H1 (cell line): ENCODE measurements at regions not wholly inside any gene's neighbourhood (a gene's known extent, or its start where the extent isn't known, plus 50 kb on each side); places are given as distances from the start of the nearest gene placed in this dataset.

ENCODE experiments used
- CTCF ChIA-PET: fragments of 300-600 bp; sonication (Branson Sonifier 250); formaldehyde crosslinking; loops from one replicate; lab custom pipeline; 2021; ENCODE audit not compliant: partially characterized antibody; lab: Charles Lee
- POLR2A ChIA-PET: fragments of 300-600 bp; sonication (Branson Sonifier 250); formaldehyde crosslinking; loops from one replicate; lab custom pipeline; 2021; ENCODE audit warnings: inconsistent platforms; ENCODE audit not compliant: partially characterized antibody; lab: Charles Lee
- DNase-seq, 2 experiments: peaks; one replicate each; pipeline versions ENCODE4 v3.0.0 to v3.0.0-alpha.2; 2010 to 2022; ENCODE audit warnings: low spot score in 2 of 2, low read depth in 1 of 2, mixed read lengths in 1 of 2
- FAIRE-seq: peaks from 2 replicates; lab custom pipeline; 2011; peaks lifted over from hg19 to GRCh38; lab: Jason Lieb, UNC
- H2AFZ ChIP-seq: 2 replicates; pipeline ENCODE4 v1.8.1; 2012; ENCODE audit warnings: low read length, inconsistent platforms
- H2AK5ac ChIP-seq: 2 replicates; pipeline ENCODE4 v1.6.1; 2013; ENCODE audit warnings: low read depth, low read length
- H2BK120ac ChIP-seq: replicated peaks from 2 replicates; pipeline ENCODE3; 2013; ENCODE audit warnings: low read depth, low read length, inconsistent platforms
- H2BK12ac ChIP-seq: 2 replicates; pipeline ENCODE4 v1.6.1; 2013; ENCODE audit warnings: low read depth, low read length
- H2BK15ac ChIP-seq: 2 replicates; pipeline ENCODE4 v1.6.1; 2013; ENCODE audit warnings: low read length
- H2BK20ac ChIP-seq: 2 replicates; pipeline ENCODE4 v1.6.1; 2013; ENCODE audit warnings: low read length
- H2BK5ac ChIP-seq: 2 replicates; pipeline ENCODE4 v1.6.1; 2013; ENCODE audit warnings: low read depth, low read length
- H3K14ac ChIP-seq: 2 replicates; pipeline ENCODE4 v1.6.1; 2013; ENCODE audit warnings: inconsistent platforms; ENCODE audit not compliant: insufficient read length
- H3K18ac ChIP-seq: 2 replicates; pipeline ENCODE4 v1.6.1; 2013; ENCODE audit warnings: low read length; ENCODE audit errors: extremely low read depth
- H3K23ac ChIP-seq: 2 replicates; pipeline ENCODE4 v1.6.1; 2013; ENCODE audit warnings: inconsistent platforms; ENCODE audit not compliant: insufficient read length
- H3K23me2 ChIP-seq: 2 replicates; pipeline ENCODE4 v1.6.1; 2013; ENCODE audit warnings: low read depth, low read length
- H3K27ac ChIP-seq: 2 replicates; pipeline ENCODE4 v1.6.1; 2011; ENCODE audit warnings: low read depth, low read length, inconsistent platforms
- H3K27me3 ChIP-seq, 4 experiments: replicated peaks in 1 of 4; 1 replicate in 1 of 4; 2 replicates in 3 of 4; pipeline versions ENCODE4 v1.6.1 to v1.8.1; 2011 to 2013; ENCODE audit warnings: low read length in 3 of 4, mild to moderate bottlenecking in 3 of 4, inconsistent platforms in 2 of 4, mixed read lengths in 2 of 4, moderate library complexity in 1 of 4; ENCODE audit not compliant: control insufficient read depth in 3 of 4, insufficient read depth in 3 of 4; ENCODE audit errors: extremely low read depth in 1 of 4
- H3K36me3 ChIP-seq, 4 experiments: 2 replicates each; pipeline versions ENCODE4 v1.6.1 to v1.8.1; 2011 to 2013; ENCODE audit warnings: mild to moderate bottlenecking in 4 of 4, low read length in 3 of 4, moderate library complexity in 2 of 4, control low read depth in 1 of 4, inconsistent platforms in 1 of 4; ENCODE audit not compliant: insufficient read depth in 4 of 4, control insufficient read depth in 2 of 4
- H3K4ac ChIP-seq: replicated peaks from 2 replicates; pipeline ENCODE3; 2013; ENCODE audit warnings: low read length, low read depth, mixed read lengths, inconsistent platforms; ENCODE audit not compliant: insufficient read length
- H3K4me1 ChIP-seq, 4 experiments: replicated peaks in 1 of 4; 1 replicate in 1 of 4; 2 replicates in 3 of 4; pipeline versions ENCODE4 v1.6.1 to v1.8.1; 2011 to 2013; ENCODE audit warnings: low read length in 3 of 4, inconsistent platforms in 2 of 4, mixed read lengths in 1 of 4; ENCODE audit not compliant: insufficient read depth in 4 of 4, control insufficient read depth in 3 of 4
- H3K4me2 ChIP-seq, 2 experiments: 2 replicates each; pipeline versions ENCODE4 v1.6.1 to v1.8.1; 2011 to 2013; ENCODE audit warnings: low read depth in 2 of 2, low read length in 2 of 2, control low read depth in 1 of 2, inconsistent platforms in 1 of 2, mild to moderate bottlenecking in 1 of 2; ENCODE audit not compliant: insufficient read depth in 1 of 2
- H3K4me3 ChIP-seq, 4 experiments: fragments of 200-600, 300-600 bp in 1 of 4; sonication (generic), shearing (Covaris generic), sonication (Bioruptor Twin) in 1 of 4; 2 replicates each; pipeline versions ENCODE4 v1.5.1 to v1.8.1; 2011 to 2016; ENCODE audit warnings: low read length in 4 of 4, low read depth in 3 of 4, control low read depth in 2 of 4, inconsistent platforms in 2 of 4, mild to moderate bottlenecking in 2 of 4, mixed read lengths in 1 of 4, moderate library complexity in 1 of 4; ENCODE audit not compliant: insufficient read depth in 2 of 4; ENCODE audit errors: extremely low read depth in 1 of 4
- H3K56ac ChIP-seq: replicated peaks from 2 replicates; pipeline ENCODE3; 2013; ENCODE audit warnings: low read depth, mild to moderate bottlenecking, mixed read lengths, low read length, inconsistent platforms; ENCODE audit not compliant: insufficient read length
- H3K79me1 ChIP-seq: 2 replicates; pipeline ENCODE4 v1.6.1; 2013; ENCODE audit warnings: low read depth, low read length, control low read depth
- H3K79me2 ChIP-seq, 2 experiments: 2 replicates each; pipeline versions ENCODE4 v1.6.1 to v1.8.1; 2012 to 2013; ENCODE audit warnings: low read length in 2 of 2, mild to moderate bottlenecking in 2 of 2, inconsistent platforms in 1 of 2; ENCODE audit not compliant: insufficient read depth in 2 of 2, control insufficient read depth in 1 of 2
- H3K9ac ChIP-seq, 4 experiments: replicated peaks in 1 of 4; 1 replicate in 1 of 4; 2 replicates in 3 of 4; pipeline versions ENCODE4 v1.6.1 to v1.8.1; 2011 to 2013; ENCODE audit warnings: low read depth in 3 of 4, low read length in 3 of 4, control low read depth in 2 of 4, mild to moderate bottlenecking in 2 of 4, moderate library complexity in 2 of 4, inconsistent platforms in 1 of 4; ENCODE audit errors: extremely low read depth in 1 of 4
- H3K9me3 ChIP-seq, 2 experiments: 2 replicates each; pipeline versions ENCODE4 v1.6.1 to v1.8.1; 2012 to 2013; ENCODE audit warnings: mild to moderate bottlenecking in 2 of 2, moderate library complexity in 2 of 2, control low read depth in 1 of 2, inconsistent platforms in 1 of 2, low read depth in 1 of 2, low read length in 1 of 2, mixed read lengths in 1 of 2; ENCODE audit not compliant: insufficient read depth in 2 of 2
- H4K20me1 ChIP-seq, 2 experiments: replicated peaks in 1 of 2; 2 replicates each; pipeline versions ENCODE3 to v1.8.1; 2011 to 2013; ENCODE audit warnings: inconsistent platforms in 2 of 2, low read length in 2 of 2, mild to moderate bottlenecking in 1 of 2; ENCODE audit not compliant: insufficient read depth in 2 of 2, control insufficient read depth in 1 of 2
- H4K5ac ChIP-seq: 2 replicates; pipeline ENCODE4 v1.6.1; 2013; ENCODE audit warnings: low read length, low read depth, mixed read lengths, inconsistent platforms; ENCODE audit not compliant: insufficient read length
- H4K8ac ChIP-seq: 2 replicates; pipeline ENCODE4 v1.8.0; 2013; ENCODE audit warnings: mild to moderate bottlenecking, moderate library complexity, low read length, inconsistent platforms; ENCODE audit not compliant: insufficient read depth; ENCODE audit errors: extremely low read depth
- H4K91ac ChIP-seq: replicated peaks from 2 replicates; pipeline ENCODE3; 2013; ENCODE audit warnings: low read length, mixed read lengths, inconsistent platforms; ENCODE audit not compliant: insufficient read length
- CTCF ChIP-seq, 3 experiments: IDR thresholded peaks; 1 replicate in 2 of 3; 2 replicates in 1 of 3; pipeline versions ENCODE4 v1.5.1 to v1.6.1; 2011; ENCODE audit warnings: low read length in 3 of 3, mild to moderate bottlenecking in 3 of 3, inconsistent platforms in 2 of 3, low read depth in 1 of 3, moderate library complexity in 1 of 3; ENCODE audit not compliant: insufficient read depth in 1 of 3; ENCODE audit errors: control extremely low read depth in 1 of 3
- RAD21 ChIP-seq, 2 experiments: IDR thresholded peaks in 1 of 2; conservative IDR thresholded peaks in 1 of 2; 2 replicates each; pipeline ENCODE4 v1.6.1; 2011; ENCODE audit warnings: low read depth in 2 of 2, low read length in 2 of 2, improper control_type of control experiment in 1 of 2, inconsistent platforms in 1 of 2, mild to moderate bottlenecking in 1 of 2, moderate library complexity in 1 of 2
- SRF ChIP-seq: IDR thresholded peaks from 2 replicates; pipeline ENCODE4 v1.6.1; 2011; ENCODE audit warnings: mild to moderate bottlenecking, low read depth, low read length, moderate library complexity
- WGBS, 2 experiments: shearing (Covaris generic) in 1 of 2; methylation state at CpG; one replicate each; pipeline versions ENCODE4 v1.1.6 to v1.1.7; 2013 to 2015; ENCODE audit warnings: low lambda C conversion rate in 2 of 2, mixed read lengths in 2 of 2, inconsistent platforms in 1 of 2, low coverage in 1 of 2, missing lambda C conversion rate in 1 of 2; ENCODE audit not compliant: insufficient replicate concordance in 2 of 2, insufficient coverage in 1 of 2, insufficient read length in 1 of 2; ENCODE audit errors: extremely low coverage in 1 of 2, missing lambda C conversion rate in 1 of 2; 5-methylcytosine and 5-hydroxymethylcytosine counted together

GRCh38 chr4:28001698-28002097 is 1141.1 kb downstream of the STIM2 start:
- DNase-seq = no peak
- CTCF ChIA-PET = interaction anchor here (0.6 to 1.7 kb wide), 8 partner anchors 10 to 309 kb away, joined by 3 to 9 read pairs (median 4); no protein-coding TSS in a partner anchor
- Histone ChIP-seq H3K4ac (no peak overlapping the region), H2BK12ac (no peak overlapping the region), H3K4me3 (no peak overlapping the region), H3K79me2 (no peaks in the 10 kb centered on the region), H3K56ac (no peak overlapping the region), H4K5ac (no peak overlapping the region), H3K4me2 (no peak overlapping the region), H3K23me2 (no peaks in the 10 kb centered on the region), H3K18ac (no peak overlapping the region), H2BK120ac (no peak overlapping the region), H4K91ac (no peak overlapping the region), H3K79me1 (no peaks in the 10 kb centered on the region), H3K36me3 (no peaks in the 10 kb centered on the region), H3K9me3 (no peaks in the 10 kb centered on the region), H3K14ac (no peak overlapping the region), H2AFZ (no peak overlapping the region), H2BK5ac (no peak overlapping the region), H2BK15ac (no peak overlapping the region), H4K8ac (no peak overlapping the region), H2AK5ac (no peak overlapping the region), H3K27ac (no peak overlapping the region), H3K4me1 (no peaks in the 10 kb centered on the region), H3K23ac (no peak overlapping the region), H3K27me3 (no peaks in the 10 kb centered on the region), H4K20me1 (no peaks in the 10 kb centered on the region), H3K9ac (no peak overlapping the region), H2BK20ac (no peak overlapping the region)
- 89% methylated on average over 4 of the region's 4 CpGs; no CpG with 5 or more reads in 1 of the 2 experiments for WGBS, 2 experiments
- no peak for FAIRE-seq
- TF ChIP-seq RAD21 (IDR thresholded peaks at IDR 0.05 in 1 of 2, conservative IDR thresholded peaks at IDR 0.05 in 1 of 2; ENCODE audit: low read depth in 2 of 2, low read length in 2 of 2) (peak; percentile 27 to 41; a peak in 3 of 4 replicates), CTCF (IDR thresholded peaks at IDR 0.05; ENCODE audit: control extremely low read depth in 1 of 3, insufficient read depth in 1 of 3, low read depth in 1 of 3, low read length in 3 of 3) (peak in 1 of 3 experiments; percentile 37; a peak in 2 of 4 replicates), SRF (no peak)
- POLR2A ChIA-PET = no interaction called here
